Stomach (tissue), 8 donors: ENCODE measurements at regions not wholly inside any gene's neighbourhood (a gene's known extent, or its start where the extent isn't known, plus 50 kb on each side); places are given as distances from the start of the nearest gene placed in this dataset.
"Not testable (repeated sequence)": the region's sequence is repeated elsewhere in the genome, so short reads cannot be mapped to it uniquely, and the experiment has no call there.

Experiments
- DNase-seq, 2 donors: peaks; one replicate each; pipeline versions ENCODE4 v3.0.0 to v3.0.0-alpha.2; 2013 to 2019
- H3K27ac ChIP-seq, 5 donors: fragments of 200-600 bp in 4 of 5; sonication (generic) in 4 of 5; one replicate each; pipeline ENCODE4 v1.5.1; 2013 to 2019; ENCODE audit warnings: mild to moderate bottlenecking in 1 of 5, moderate library complexity in 1 of 5
- H3K27me3 ChIP-seq, 3 donors: fragments of 200-600 bp; sonication (generic); one replicate each; pipeline ENCODE4 v1.5.1; 2017 to 2019; ENCODE audit warnings: mixed run types in 1 of 3
- H3K36me3 ChIP-seq, 4 donors: fragments of 200-600 bp; sonication (generic); 1 replicate in 3 of 4; 2 replicates in 1 of 4; pipeline ENCODE4 v1.5.1; 2016 to 2019
- H3K4me1 ChIP-seq, 4 donors: fragments of 200-600 bp; sonication (generic); one replicate each; pipeline ENCODE4 v1.5.1; 2016 to 2019
- H3K4me3 ChIP-seq, 4 donors: fragments of 200-600 bp; sonication (generic) in 3 of 4; one replicate each; pipeline ENCODE4 v1.5.1; 2016 to 2019; ENCODE audit warnings: mild to moderate bottlenecking in 1 of 4
- H3K9me3 ChIP-seq, 4 donors: fragments of 200-600 bp; sonication (generic); one replicate each; pipeline ENCODE4 v1.5.1; 2016 to 2019
- CTCF ChIP-seq, 7 experiments: fragments of 450-650 bp in 4 of 7; fragments of 200-600 bp in 3 of 7; sonication (generic) in 3 of 7; IDR thresholded peaks; one replicate each; pipeline ENCODE4 v1.5.1; 2016 to 2019; ENCODE audit warnings: antibody characterized with exemption in 7 of 7, control low read depth in 2 of 7, mild to moderate bottlenecking in 1 of 7
- EP300 ChIP-seq: sonication (generic); formaldehyde crosslinking; IDR thresholded peaks from one replicate; pipeline ENCODE4 v1.6.1; 2017; ENCODE audit warnings: antibody characterized with exemption
- POLR2A ChIP-seq, 4 donors: fragments of 450-650 bp; IDR thresholded peaks; one replicate each; pipeline ENCODE4 v1.6.1; 2016; ENCODE audit warnings: antibody characterized with exemption in 4 of 4, control low read depth in 2 of 4, mild to moderate bottlenecking in 1 of 4, moderate library complexity in 1 of 4
- POLR2AphosphoS5 ChIP-seq, 3 donors: sonication (generic); formaldehyde crosslinking; IDR thresholded peaks; one replicate each; pipeline ENCODE4 v1.6.1; 2016; ENCODE audit warnings: antibody characterized with exemption in 3 of 3
- WGBS, 5 donors: extraction: QIAGEN DNeasy Blood & Tissue Kit in 3 of 5; methylation state at CpG; one replicate each; pipeline versions ENCODE4 v1.1.5 to v1.1.7; 2013 to 2018; 5-methylcytosine and 5-hydroxymethylcytosine counted together
- intact Hi-C: fragments of 100-400 bp; cut with DNase I; formaldehyde crosslinking; loops from one replicate; pipeline ENCODE4 v1.15.1; 2023; ENCODE audit warnings: low total_unique reads
- donor health status: healthy with polysubstance abuse.
- donor health status: Bipolar disorder and iron deficiency.
- donor health status: healthy.

DNA sequence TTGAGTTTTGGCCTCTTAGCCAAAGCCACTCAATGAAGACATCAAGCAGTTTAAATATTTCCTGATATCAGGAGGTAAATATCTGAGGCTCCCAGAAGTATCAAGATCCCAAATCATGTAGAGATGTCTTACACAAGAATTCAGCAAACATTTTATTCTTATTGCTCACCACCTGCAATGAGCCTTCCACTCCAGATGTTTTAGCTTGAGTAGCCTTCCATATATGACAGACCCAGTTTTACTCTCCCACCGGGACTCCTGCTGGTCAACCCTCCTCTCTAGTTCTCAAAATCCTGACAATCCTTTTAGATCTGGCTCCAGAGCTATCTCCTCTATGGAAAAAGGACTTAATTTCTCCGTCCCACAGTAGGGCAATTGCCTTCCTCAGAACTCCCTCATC lies 404.4 kb downstream of the KCNA4 start:
- H3K4me3 ChIP-seq, result no peak overlapping the region
- H3K27ac ChIP-seq, result no peak overlapping the region
- no peaks in the 10 kb centered on the region for H3K9me3 ChIP-seq
- no peaks in the 10 kb centered on the region for H3K4me1 ChIP-seq
- intact Hi-C loops, result no loop called here
- H3K36me3 ChIP-seq, result no peaks in the 10 kb centered on the region
- H3K27me3 ChIP-seq, result no peaks in the 10 kb centered on the region
- TF ChIP-seq EP300 (no peak), POLR2A (IDR thresholded peaks at IDR 0.05) (no peak), POLR2AphosphoS5 (IDR thresholded peaks at IDR 0.05) (no peak), CTCF (IDR thresholded peaks at IDR 0.05) (no peak)
- DNase-seq, result no peak
- WGBS, 5 donors, result 90 to 92% (median 91%) methylated on average over 2 of the region's 2 CpGs

GRCh38 chr11:29606330-29607031 lies 410.3 kb downstream of the KCNA4 start:
- 75 to 84% (median 82%) methylated on average over 4 of the region's 4 CpGs for whole genome bisulfite sequencing, 5 donors
- no peak for DNase-seq
- Histone ChIP-seq H3K4me1 (no peaks in the 10 kb centered on the region), H3K27me3 (no peaks in the 10 kb centered on the region), H3K27ac (no peak overlapping the region), H3K4me3 (no peak overlapping the region), H3K9me3 (no peaks in the 10 kb centered on the region), H3K36me3 (no peaks in the 10 kb centered on the region)
- intact Hi-C loops, result no loop called here
- TF ChIP-seq CTCF (IDR thresholded peaks at IDR 0.05), result no peak
- TF ChIP-seq POLR2A (IDR thresholded peaks at IDR 0.05), result no peak
- TF ChIP-seq EP300, result no peak
- no peak for TF ChIP-seq POLR2AphosphoS5 (IDR thresholded peaks at IDR 0.05)

DNA sequence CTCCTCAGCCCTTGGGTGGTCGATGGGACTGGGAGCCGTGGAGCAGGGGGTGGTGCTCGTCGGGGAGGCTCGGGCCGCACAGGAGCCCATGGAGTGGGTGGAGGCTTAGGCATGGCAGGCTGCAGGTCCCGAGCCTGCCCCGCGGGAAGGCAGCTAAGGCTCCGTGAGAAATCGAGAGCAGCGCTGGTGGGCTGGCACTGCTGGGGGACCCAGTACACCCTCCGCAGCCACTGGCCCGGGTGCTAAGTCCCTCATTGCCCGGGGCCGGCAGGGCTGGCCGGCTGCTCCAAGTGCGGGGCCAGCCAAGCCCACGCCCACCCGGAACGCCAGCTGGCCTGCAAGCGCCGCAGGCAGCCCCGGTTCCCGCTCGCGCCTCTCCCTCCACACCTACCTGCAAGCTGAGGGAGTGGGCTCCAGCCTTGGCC lies 416.7 kb downstream of the KCNA4 start:
- H3K27me3 ChIP-seq, intact Hi-C loops, DNase-seq, H3K27ac ChIP-seq, H3K36me3 ChIP-seq, H3K9me3 ChIP-seq, H3K4me3 ChIP-seq, H3K4me1 ChIP-seq: not testable (repeated sequence)
- 94 to 98% (median 97%) methylated on average over 26 to 27 of the region's 27 CpGs for WGBS, 5 donors

GRCh38 chr11:29584342-29584741 lies 432.5 kb downstream of the KCNA4 start:
- no peak overlapping the region for H3K4me3 ChIP-seq
- TF ChIP-seq POLR2A (IDR thresholded peaks at IDR 0.05) (no peak), EP300 (no peak), CTCF (IDR thresholded peaks at IDR 0.05) (no peak), POLR2AphosphoS5 (IDR thresholded peaks at IDR 0.05) (no peak)
- H3K27me3 ChIP-seq, result no peaks in the 10 kb centered on the region
- peak in 1 of 2 donors; percentile 45 for DNase-seq
- peaks cover 0 to 4% (median 0%) of the 10 kb centered on the region in 4 donors for H3K9me3 ChIP-seq
- peaks cover 0 to 6% (median 0%) of the 10 kb centered on the region in 4 donors for H3K4me1 ChIP-seq
- intact Hi-C loops, result no loop called here
- H3K27ac ChIP-seq, result peak overlapping the region in 1 of 5 donors; percentile 17
- no peaks in the 10 kb centered on the region for H3K36me3 ChIP-seq

DNA sequence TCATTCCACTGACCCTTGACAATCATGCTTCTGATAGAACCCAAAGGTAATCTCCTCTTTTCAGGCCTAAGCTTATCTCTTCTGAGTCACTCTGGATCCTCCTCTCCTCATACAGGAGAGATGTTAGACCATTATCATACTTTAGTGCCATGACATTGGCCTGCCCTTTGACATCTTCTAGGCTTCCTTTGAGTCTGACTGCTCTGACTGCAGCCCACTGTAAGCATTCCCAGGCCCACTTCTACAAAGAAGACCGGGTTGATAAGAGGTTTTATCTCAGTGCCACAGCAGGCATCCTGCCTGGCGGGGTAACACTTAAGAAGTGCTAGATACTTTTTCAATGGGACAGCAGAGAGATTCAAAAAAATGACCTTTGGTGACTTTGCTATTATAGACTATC lies 438.0 kb downstream of the KCNA4 start:
- Histone ChIP-seq H3K9me3 (peaks cover 0 to 4% (median 0%) of the 10 kb centered on the region in 4 donors), H3K27ac (no peak overlapping the region), H3K27me3 (no peaks in the 10 kb centered on the region), H3K4me3 (no peak overlapping the region), H3K36me3 (no peaks in the 10 kb centered on the region), H3K4me1 (peaks cover 0 to 2% (median 0%) of the 10 kb centered on the region in 4 donors)
- intact Hi-C loops, result no loop called here
- 73 to 84% (median 74%) methylated on average over 2 of the region's 2 CpGs for WGBS, 5 donors
- TF ChIP-seq POLR2A (IDR thresholded peaks at IDR 0.05), result no peak
- TF ChIP-seq POLR2AphosphoS5 (IDR thresholded peaks at IDR 0.05), result no peak
- TF ChIP-seq EP300, result no peak
- TF ChIP-seq CTCF (IDR thresholded peaks at IDR 0.05), result no peak
- DNase-seq, result no peak
